HG03175 (cell line): ENCODE measurements at regions not wholly inside any gene's neighbourhood (a gene's known extent, or its start where the extent isn't known, plus 50 kb on each side); places are given as distances from the start of the nearest gene placed in this dataset.
"Not testable (repeated sequence)": the region's sequence is repeated elsewhere in the genome, so short reads cannot be mapped to it uniquely, and the experiment has no call there.

Experiments
- ATAC-seq: cut with Tn5 transposase; IDR thresholded peaks from one replicate; pipeline ENCODE4 v1.9.1; 2021; ENCODE audit warnings: mild to moderate bottlenecking, moderate library complexity; ENCODE audit not compliant: unreplicated experiment

DNA sequence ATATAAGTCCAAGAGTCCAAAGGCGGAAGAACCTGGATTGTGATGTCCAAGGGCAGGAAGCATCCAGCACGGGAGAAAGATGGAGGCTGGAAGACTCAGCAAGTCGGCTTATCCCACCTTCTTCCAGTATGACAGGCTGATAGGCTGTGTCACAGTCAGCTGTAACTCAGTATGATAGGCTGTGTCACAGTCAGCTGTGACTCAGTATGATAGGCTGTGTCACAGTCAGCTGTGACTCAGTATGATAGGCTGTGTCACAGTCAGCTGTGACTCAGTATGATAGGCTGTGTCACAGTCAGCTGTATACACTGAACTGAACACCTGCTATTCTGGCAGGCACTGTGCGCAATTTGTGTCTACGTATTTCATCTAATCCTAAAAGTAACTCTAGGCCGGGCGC, 271.9 kb downstream of the LRATD1 start:
- not testable (repeated sequence) for ATAC-seq

- no peak for ATAC-seq
Observed at GRCh38 chr2:14905571-14905970, 273.1 kb downstream of the LRATD1 start.

GRCh38 chr2:14907014-14907612, 274.6 kb downstream of the LRATD1 start:
- ATAC-seq = no peak

DNA sequence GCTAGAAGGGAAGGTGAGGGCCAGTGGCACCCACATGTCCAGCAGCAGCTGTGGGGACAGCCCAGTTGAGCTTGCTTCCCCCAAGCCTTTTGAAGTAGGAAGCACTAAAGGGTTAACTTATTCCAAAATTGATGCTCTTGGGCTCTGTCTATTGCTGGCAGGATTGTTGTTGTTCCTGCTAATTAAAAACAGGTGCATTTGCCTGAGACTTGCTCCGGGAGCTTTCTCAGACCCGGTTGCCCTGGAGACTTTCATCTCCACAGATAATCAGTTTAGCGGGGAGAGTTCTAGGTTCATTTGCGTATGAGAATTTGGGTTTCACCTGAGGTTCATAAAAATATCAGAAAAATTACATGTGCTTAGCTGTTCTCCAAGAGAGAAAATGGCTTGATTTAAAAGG, 277.3 kb downstream of the LRATD1 start:
- no peak for ATAC-seq

DNA sequence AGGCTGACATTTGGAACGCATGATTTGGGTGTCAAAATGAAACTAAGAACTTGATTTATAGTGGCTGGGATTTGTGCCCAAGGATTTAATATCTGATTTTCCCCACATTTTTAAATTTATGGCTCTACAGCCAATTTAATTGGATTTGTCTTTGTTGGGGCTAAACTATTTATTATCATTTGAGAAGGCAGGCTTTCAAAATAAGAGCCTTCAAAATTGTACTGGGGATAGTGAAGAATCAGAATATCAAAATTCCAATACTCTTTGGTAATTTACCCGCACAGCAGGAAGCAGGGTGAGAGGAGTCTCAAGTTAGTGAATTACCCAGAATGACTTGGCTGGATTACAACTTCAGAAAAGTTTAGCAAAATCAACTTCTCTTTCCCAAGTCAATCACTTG, 278.1 kb downstream of the LRATD1 start:
- no peak for ATAC-seq

GRCh38 chr2:14915983-14916382, 283.5 kb downstream of the LRATD1 start:
- no peak for ATAC-seq

DNA sequence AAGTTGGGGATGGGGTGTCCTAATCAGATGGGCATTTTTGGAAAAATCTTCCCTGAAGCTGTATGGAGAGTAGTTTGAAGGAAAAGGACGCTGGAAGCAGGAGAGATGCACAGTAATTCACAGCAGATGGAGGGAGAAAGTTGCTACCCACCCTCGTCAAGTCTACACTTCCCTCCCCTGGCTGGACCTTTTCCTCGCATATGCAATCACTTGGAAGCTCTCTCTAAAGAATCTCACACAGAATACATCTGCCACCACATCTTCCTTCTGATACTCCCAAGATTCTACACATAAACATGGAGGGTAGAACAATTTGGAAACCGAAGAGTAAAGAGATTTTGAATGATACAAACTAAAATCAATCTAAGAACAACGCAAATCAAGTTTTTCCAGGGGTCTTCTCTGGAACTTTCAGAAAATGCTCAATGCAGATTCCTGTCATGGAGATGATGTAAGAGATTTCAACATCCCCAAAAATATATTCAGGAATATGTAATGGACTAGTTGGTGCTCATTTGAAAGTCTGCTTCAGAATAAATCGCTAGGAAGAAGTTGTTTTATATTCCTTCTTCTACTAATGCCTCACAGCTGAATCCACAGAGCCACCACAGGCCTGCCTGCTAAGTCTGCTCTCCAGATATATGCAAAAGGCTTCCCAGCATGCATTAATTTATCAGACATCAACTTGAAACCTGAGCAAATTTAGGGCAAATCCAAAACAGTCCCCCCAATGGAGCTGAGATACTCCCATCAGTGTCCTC, 291.5 kb downstream of the LRATD1 start:
- no peak for ATAC-seq

GRCh38 chr2:14925471-14925870, 293.0 kb downstream of the LRATD1 start:
- ATAC-seq = no peak

GRCh38 chr2:14927021-14927564, 294.6 kb downstream of the LRATD1 start:
- ATAC-seq = no peak

GRCh38 chr2:14928056-14928455, 295.5 kb downstream of the LRATD1 start:
- ATAC-seq = no peak

- no peak for ATAC-seq
Observed at GRCh38 chr2:14930441-14930840, 297.9 kb downstream of the LRATD1 start.

DNA sequence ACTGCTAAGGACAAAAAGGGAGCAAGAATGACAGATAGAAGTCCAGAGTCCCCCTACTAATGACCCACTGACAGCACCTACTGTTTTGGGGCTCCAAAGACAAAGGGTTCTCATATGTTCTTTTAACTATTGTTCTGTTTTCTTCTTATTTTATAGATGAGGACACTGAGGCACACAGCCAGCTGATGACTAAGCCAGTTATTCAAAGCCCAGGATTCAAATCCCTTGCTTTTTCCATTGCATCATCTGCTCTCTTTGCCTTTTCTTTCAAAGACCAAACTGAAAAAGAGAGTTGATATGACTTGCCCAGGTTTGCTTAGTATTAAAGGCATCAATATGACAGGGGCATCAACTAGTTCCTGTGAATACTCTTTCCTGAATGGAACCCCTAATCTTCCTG, 299.8 kb downstream of the LRATD1 start:
- ATAC-seq = no peak

DNA sequence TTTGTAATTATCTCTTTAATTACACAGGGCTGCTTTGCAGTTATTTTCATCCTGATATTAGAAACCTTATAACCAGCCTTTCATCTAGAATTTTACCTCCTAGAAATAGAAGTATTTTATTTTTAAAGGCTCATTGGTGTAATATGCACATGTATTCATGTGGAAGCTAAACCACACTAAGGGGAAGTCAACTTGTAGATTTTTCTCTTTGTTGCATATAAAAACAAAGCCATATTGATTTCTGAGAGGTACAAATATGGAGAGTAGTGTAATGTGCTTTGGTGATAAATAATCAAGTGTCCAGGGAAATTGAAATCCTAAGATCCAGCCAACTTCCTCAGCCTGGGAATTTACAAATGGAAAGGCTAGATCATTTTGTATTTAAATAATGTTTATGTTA, 301.2 kb downstream of the LRATD1 start:
- no peak for ATAC-seq

- ATAC-seq = no peak
Observed at GRCh38 chr2:14936426-14936825, 303.9 kb downstream of the LRATD1 start.

DNA sequence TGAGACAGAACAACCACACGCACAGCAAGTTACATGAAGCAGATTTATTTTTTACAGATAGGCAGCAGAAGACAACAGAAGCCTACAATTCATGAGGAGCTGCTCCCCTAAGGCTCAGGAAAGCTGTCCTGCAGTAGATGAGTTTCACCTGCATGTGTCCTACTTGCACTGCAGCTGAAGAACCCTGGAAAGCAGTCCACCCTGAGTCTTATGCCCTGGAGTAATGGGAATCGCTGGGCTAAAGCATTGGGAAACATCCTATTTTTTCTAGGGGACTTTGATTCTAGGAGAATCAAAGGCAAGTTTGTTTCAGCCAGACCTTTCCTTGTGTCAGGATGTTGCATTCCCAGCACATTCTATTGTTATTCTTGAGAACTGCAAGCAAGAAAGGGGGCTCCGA, 304.8 kb downstream of the LRATD1 start:
- no peak for ATAC-seq

DNA sequence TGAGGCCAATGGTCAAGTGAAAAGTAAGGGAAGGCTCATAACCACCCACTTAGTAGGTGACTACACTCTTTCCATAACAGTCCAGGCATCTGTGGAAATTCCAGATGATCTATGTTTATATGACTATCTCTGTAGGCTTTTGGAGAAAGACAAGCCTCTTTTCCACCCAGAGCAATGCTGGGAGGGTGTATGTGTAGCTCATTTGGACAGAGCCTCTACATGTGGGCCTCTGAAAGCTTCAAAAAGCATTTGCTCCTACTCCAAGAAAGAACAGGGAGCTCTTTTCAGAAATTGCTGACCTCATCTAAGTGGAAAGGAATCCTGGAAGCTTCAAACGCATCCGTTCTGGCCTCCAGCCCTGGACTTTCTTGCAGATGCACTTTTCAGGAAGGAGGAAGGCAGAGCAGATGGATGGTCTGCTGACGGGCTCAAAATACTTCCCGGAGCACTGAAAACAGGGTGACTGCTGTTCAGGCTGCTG, 308.7 kb downstream of the LRATD1 start:
- ATAC-seq = no peak

DNA sequence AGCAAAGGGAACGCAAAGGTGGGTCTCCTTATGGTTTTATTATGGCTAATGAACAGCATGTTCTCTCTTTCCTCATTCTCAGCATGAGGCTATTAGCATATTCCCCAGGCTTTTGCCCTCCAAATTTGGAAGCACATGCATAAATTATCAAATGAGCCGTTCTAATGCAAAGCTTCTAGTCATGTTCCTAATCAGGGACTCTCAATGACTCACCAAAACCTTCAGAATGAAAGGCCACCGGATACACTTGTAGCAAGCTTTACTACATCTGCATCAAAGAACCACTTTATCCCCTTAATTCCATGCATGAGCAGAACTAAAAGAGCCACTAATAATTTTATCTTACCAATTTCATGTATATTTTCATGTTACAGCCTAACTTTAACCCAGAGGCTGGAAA, 310.5 kb downstream of the LRATD1 start:
- no peak for ATAC-seq

DNA sequence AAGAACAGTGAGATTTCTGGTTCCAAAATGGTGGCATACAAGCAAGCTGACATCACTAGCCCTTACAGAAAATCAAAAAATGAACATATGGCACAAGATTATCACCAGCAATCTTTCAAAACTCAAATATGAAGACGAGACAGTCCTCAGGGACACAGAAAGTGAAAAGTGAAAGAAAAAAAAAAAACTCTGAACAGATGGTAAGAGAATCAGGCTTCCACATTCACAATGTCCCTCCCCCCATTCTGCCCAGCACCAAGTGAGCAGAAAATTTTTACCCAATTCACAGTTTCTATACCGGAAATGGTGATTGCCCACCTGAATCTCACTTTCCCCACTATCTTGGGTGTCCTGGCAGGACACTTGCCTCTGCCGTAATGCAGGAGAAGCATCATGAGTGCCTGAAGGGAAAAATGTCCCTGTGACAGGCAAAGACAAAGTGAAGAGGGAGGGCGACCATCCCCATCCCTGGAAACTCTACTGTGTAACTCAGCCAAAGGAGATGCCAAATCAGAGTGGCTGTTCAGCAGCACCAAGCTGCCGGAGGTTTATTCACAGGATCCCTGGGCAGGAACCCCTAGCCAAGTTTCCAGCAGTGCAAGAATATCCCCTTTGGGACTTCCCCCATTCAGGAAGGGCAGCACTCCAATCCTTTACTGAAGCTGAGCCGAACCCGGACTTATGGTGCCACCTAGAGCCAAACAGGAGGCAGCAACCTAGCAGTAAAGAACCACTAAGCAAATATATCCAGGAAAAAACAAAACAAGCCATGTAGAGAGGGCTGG, 312.2 kb downstream of the LRATD1 start:
- ATAC-seq = no peak

GRCh38 chr2:14951569-14952285, 319.2 kb downstream of the LRATD1 start:
- no peak for ATAC-seq

DNA sequence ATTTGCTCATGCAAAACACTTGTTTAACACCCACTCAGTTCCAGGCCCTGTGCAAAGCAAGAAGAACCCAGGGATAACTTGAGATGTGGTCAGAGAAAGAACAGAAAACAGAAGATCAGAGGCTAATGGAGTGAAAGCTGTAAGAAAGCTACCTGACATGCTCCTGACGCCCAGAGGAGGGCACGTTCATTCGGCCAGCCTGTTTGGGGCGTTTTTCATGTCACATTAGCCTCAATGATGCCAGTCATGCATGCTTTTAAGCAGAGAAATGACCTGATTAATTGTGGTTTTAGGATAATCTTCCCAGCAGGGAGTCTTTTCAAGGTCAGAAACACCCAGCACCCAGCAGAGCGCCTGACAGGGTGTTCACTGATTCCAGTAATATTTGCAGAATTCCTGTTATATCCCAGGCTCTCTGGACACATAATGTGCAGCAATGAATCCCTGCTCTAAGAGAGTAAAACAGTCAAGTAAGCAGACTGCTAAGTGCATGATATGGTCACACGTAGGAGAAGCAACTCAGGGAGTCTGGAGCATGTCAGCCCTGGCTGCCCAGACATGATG, 320.0 kb downstream of the LRATD1 start:
- ATAC-seq = no peak
